ENCODE measurements at regions not wholly inside any gene's neighbourhood (a gene's known extent, or its start where the extent isn't known, plus 50 kb on each side); places are given as distances from the start of the nearest gene placed in this dataset.

DNA sequence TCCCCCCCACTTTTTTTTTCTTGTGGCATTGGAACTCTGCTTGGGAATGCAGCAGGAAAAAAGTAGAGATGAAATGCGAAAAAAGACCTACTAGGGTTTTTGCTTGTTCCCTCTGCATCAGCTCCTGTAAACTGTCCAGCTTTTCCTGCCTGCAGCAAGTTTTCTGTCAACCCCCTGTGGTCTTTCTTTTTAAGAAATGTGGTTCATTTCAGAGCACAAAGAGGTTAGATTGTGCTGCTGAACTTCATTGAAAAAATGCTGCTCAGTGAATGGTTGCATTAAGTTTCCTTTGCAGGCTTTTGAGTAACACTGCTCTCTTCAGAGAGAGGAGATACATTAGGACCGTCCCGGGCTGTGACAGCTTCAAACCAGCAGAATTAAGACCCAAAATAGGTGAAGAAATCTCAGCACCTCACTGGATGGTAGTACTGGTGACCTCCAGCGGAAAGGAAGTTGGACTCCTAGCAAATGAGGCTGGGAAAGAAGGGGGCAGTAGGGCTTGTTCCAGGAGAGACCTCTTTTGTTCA lies 80.7 kb downstream of the NDUFS5 start:
- TF ChIP-seq, protein P1, sequence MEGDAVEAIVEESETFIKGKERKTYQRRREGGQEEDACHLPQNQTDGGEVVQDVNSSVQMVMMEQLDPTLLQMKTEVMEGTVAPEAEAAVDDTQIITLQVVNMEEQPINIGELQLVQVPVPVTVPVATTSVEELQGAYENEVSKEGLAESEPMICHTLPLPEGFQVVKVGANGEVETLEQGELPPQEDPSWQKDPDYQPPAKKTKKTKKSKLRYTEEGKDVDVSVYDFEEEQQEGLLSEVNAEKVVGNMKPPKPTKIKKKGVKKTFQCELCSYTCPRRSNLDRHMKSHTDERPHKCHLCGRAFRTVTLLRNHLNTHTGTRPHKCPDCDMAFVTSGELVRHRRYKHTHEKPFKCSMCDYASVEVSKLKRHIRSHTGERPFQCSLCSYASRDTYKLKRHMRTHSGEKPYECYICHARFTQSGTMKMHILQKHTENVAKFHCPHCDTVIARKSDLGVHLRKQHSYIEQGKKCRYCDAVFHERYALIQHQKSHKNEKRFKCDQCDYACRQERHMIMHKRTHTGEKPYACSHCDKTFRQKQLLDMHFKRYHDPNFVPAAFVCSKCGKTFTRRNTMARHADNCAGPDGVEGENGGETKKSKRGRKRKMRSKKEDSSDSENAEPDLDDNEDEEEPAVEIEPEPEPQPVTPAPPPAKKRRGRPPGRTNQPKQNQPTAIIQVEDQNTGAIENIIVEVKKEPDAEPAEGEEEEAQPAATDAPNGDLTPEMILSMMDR (IDR thresholded peaks at IDR 0.05), result no peak
- no peak for TF ChIP-seq POLR2A (IDR thresholded peaks at IDR 0.05)

Data from uterus (tissue), 2 donors.